ENCODE measurements at regions not wholly inside any gene's neighbourhood (a gene's known extent, or its start where the extent isn't known, plus 50 kb on each side); places are given as distances from the start of the nearest gene placed in this dataset.

- H3K4me1 ChIP-seq (ENCODE audit: control insufficient read depth, insufficient read depth, low read length), result no peaks in the 10 kb centered on the region
- WGBS, 2 experiments, result 89 to 91% methylated on average over 4 to 5 of the region's 5 CpGs
- no peaks in the 10 kb centered on the region for H3K36me3 ChIP-seq (ENCODE audit: control insufficient read depth, insufficient read depth, low read length)
- no peaks in the 10 kb centered on the region for H3K27me3 ChIP-seq (ENCODE audit: control insufficient read depth, insufficient read depth, low read length, poor library complexity, severe bottlenecking)
- H3K9me3 ChIP-seq (ENCODE audit: control insufficient read depth, low read length), result no peaks in the 10 kb centered on the region
- H3K27ac ChIP-seq (ENCODE audit: insufficient read depth, low read depth, low read length, poor library complexity, severe bottlenecking), result no peak overlapping the region
- no peak overlapping the region for H3K4me3 ChIP-seq (ENCODE audit: insufficient read depth, low read depth, low read length)
Measured at GRCh38 chr21:15932726-15933125, 202.9 kb downstream of the USP25 start.

DNA sequence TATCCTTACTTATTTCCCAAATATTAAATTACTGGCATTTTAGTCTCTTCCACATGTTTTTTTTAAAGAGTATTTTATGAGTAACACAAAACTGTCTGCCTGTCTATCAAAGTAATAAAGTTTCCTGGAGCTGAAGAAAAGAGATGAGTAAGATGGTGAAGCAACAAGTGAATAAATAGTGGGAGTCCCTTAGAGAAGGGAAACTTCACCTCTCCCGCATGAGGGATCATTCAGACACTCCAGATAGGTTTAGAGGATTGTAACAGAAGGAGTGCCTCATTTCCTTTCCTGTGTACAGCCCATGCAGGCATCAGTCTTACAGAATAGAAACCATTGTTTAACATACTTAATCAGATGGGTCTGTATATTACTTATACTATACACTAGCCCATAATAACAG is 205.7 kb downstream of the USP25 start:
- Histone ChIP-seq H3K27me3 (ENCODE audit: control insufficient read depth, insufficient read depth, low read length, poor library complexity, severe bottlenecking) (no peaks in the 10 kb centered on the region), H3K36me3 (ENCODE audit: control insufficient read depth, insufficient read depth, low read length) (no peaks in the 10 kb centered on the region), H3K9me3 (ENCODE audit: control insufficient read depth, low read length) (no peaks in the 10 kb centered on the region), H3K4me1 (ENCODE audit: control insufficient read depth, insufficient read depth, low read length) (no peaks in the 10 kb centered on the region), H3K4me3 (ENCODE audit: insufficient read depth, low read depth, low read length) (no peak overlapping the region), H3K27ac (ENCODE audit: insufficient read depth, low read depth, low read length, poor library complexity, severe bottlenecking) (no peak overlapping the region)
- WGBS, 2 experiments, result 96 to 100% methylated on average over 1 of the region's 1 CpG

DNA sequence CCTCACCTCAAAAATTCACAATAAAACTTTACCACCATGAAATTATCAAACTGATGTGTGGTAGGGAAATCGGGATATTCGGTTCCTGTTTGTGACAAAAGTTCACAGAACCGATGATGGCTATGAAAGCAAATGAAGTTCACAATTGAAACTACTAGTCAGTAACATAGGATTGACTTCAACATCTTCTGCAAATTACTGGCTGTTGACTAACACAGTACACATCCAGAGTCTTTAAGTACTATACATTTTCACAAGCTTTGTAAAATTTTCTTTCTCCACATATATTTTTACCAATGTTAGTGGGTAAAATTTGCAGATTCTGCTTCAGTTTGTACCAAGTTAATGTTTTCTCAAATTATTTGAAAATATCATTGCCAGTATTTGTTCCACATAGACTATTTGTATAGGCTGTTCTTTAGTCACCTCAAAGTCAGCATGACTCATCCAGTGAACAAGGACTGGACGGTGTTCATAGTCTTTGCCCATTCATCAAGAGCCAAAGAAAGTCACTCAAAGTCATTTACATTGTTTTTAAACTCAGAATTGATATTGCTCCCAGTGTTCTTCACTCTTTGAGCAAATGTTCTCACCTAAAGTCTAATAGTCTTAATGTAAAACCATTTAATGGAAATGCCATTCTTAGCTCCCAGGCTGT is 213.4 kb downstream of the USP25 start:
- no peaks in the 10 kb centered on the region for H3K36me3 ChIP-seq (ENCODE audit: control insufficient read depth, insufficient read depth, low read length)
- no peak overlapping the region for H3K4me3 ChIP-seq (ENCODE audit: insufficient read depth, low read depth, low read length)
- H3K9me3 ChIP-seq (ENCODE audit: control insufficient read depth, low read length), result no peaks in the 10 kb centered on the region
- 92 to 96% methylated on average over 4 of the region's 4 CpGs for WGBS, 2 experiments
- H3K4me1 ChIP-seq (ENCODE audit: control insufficient read depth, insufficient read depth, low read length), result no peaks in the 10 kb centered on the region
- no peak overlapping the region for H3K27ac ChIP-seq (ENCODE audit: insufficient read depth, low read depth, low read length, poor library complexity, severe bottlenecking)
- H3K27me3 ChIP-seq (ENCODE audit: control insufficient read depth, insufficient read depth, low read length, poor library complexity, severe bottlenecking), result no peaks in the 10 kb centered on the region

DNA sequence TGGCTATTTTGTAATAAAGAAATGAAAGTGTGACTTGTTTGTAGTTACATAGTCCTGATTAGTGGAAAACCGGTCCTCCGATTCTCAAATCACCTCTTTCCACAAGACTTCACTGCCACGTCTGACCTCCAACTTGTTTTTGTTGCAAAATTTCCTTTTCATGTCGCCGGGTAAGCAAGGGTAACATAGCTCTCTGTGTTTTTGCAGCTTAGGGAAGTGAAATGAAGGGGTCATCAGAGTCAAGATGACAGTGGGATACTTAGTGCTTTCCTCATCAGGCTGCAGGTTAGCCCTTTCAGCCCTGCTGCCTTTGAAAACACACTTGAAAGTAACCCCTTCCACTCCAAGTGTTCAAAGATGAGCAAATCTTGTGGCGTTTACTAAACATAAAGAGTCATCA is 217.9 kb downstream of the USP25 start:
- WGBS, 2 experiments, result 72 to 74% methylated on average over 5 to 6 of the region's 6 CpGs
- Histone ChIP-seq H3K36me3 (ENCODE audit: control insufficient read depth, insufficient read depth, low read length) (no peaks in the 10 kb centered on the region), H3K4me1 (ENCODE audit: control insufficient read depth, insufficient read depth, low read length) (no peaks in the 10 kb centered on the region), H3K4me3 (ENCODE audit: insufficient read depth, low read depth, low read length) (no peak overlapping the region), H3K27ac (ENCODE audit: insufficient read depth, low read depth, low read length, poor library complexity, severe bottlenecking) (no peak overlapping the region), H3K9me3 (ENCODE audit: control insufficient read depth, low read length) (no peaks in the 10 kb centered on the region), H3K27me3 (ENCODE audit: control insufficient read depth, insufficient read depth, low read length, poor library complexity, severe bottlenecking) (no peaks in the 10 kb centered on the region)

- Histone ChIP-seq H3K36me3 (ENCODE audit: control insufficient read depth, insufficient read depth, low read length) (no peaks in the 10 kb centered on the region), H3K9me3 (ENCODE audit: control insufficient read depth, low read length) (peaks cover 3% of the 10 kb centered on the region), H3K27ac (ENCODE audit: insufficient read depth, low read depth, low read length, poor library complexity, severe bottlenecking) (no peak overlapping the region), H3K4me3 (ENCODE audit: insufficient read depth, low read depth, low read length) (no peak overlapping the region), H3K27me3 (ENCODE audit: control insufficient read depth, insufficient read depth, low read length, poor library complexity, severe bottlenecking) (no peaks in the 10 kb centered on the region), H3K4me1 (ENCODE audit: control insufficient read depth, insufficient read depth, low read length) (no peaks in the 10 kb centered on the region)
- WGBS, 2 experiments, result 91 to 97% methylated on average over 2 of the region's 2 CpGs
Measured at GRCh38 chr21:15953551-15954116, 223.9 kb downstream of the USP25 start.

DNA sequence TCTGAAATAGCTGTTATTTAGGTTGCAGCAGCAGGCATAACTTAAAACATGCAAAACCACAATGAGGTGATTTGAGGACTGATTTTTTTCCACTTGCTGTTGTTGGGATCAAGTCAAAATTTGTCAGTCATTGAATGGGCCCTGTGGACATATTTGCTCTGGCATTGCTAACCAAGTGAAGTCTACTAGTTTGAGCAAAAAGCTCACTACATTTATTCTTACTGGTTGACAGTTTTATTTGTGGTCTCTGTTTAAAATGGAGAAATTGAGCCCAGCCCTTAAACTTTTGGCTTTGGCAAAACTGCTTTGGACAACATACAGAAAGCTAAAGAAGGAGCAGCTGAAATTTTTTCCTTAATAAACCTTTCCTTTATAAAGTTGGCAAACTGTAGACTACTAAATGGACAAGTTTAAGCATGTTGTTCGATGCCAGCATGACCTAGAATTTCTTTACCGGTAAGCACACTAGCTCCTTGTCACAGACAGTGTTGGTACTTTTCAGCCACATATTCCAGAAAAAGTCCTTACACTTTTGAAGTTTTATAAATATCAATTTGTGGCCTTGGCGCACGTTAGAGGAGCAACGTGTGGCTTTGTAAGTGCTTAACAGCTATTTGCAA is 234.6 kb downstream of the USP25 start:
- Histone ChIP-seq H3K27ac (ENCODE audit: insufficient read depth, low read depth, low read length, poor library complexity, severe bottlenecking) (no peak overlapping the region), H3K9me3 (ENCODE audit: control insufficient read depth, low read length) (no peaks in the 10 kb centered on the region), H3K4me1 (ENCODE audit: control insufficient read depth, insufficient read depth, low read length) (no peaks in the 10 kb centered on the region), H3K27me3 (ENCODE audit: control insufficient read depth, insufficient read depth, low read length, poor library complexity, severe bottlenecking) (no peaks in the 10 kb centered on the region), H3K4me3 (ENCODE audit: insufficient read depth, low read depth, low read length) (no peak overlapping the region), H3K36me3 (ENCODE audit: control insufficient read depth, insufficient read depth, low read length) (no peaks in the 10 kb centered on the region)
- WGBS, 2 experiments, result 95 to 97% methylated on average over 3 to 5 of the region's 5 CpGs

DNA sequence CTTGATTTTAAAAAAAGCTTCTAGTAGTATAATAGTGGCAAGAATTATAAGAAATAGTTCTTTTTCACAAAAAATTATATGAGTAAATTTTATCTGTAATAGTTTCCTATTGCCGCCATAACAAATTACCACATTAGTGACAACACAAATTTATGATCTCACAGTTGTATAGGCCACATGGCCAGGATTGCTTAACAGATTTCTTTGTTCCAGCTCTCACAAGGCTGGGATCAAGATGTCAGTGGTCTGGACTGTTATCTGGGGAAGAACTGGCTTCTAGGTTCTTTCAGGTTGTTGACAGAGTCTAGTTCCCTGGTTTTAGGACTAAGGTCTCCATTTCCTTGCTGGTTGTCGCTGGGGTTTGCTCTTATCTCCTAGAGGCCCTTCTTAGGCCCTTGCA is 236.4 kb downstream of the USP25 start:
- Histone ChIP-seq H3K9me3 (ENCODE audit: control insufficient read depth, low read length) (no peaks in the 10 kb centered on the region), H3K4me3 (ENCODE audit: insufficient read depth, low read depth, low read length) (no peak overlapping the region), H3K27me3 (ENCODE audit: control insufficient read depth, insufficient read depth, low read length, poor library complexity, severe bottlenecking) (no peaks in the 10 kb centered on the region), H3K27ac (ENCODE audit: insufficient read depth, low read depth, low read length, poor library complexity, severe bottlenecking) (no peak overlapping the region), H3K36me3 (ENCODE audit: control insufficient read depth, insufficient read depth, low read length) (no peaks in the 10 kb centered on the region), H3K4me1 (ENCODE audit: control insufficient read depth, insufficient read depth, low read length) (no peaks in the 10 kb centered on the region)
- 97 to 100% methylated on average over 2 of the region's 2 CpGs for WGBS, 2 experiments

DNA sequence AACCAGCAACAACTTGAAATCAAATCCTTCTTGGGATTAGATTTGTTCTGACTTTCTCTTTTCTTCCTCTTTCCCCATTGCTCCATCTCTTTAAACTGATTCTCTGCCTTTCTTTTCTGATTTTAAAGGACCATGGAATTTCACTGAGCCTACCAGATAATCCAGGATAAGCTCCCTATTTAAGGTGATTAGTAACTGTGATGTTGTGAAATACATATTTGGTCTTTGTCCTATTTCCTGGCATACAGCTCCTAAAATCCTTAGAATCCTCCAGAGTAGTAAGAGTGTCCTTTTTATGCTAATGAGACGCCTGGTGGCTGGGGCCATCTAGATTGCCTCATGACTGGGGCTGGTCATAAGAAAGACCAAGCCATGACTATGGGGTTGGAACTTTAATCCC is 236.9 kb downstream of the USP25 start:
- no peaks in the 10 kb centered on the region for H3K4me1 ChIP-seq (ENCODE audit: control insufficient read depth, insufficient read depth, low read length)
- no peaks in the 10 kb centered on the region for H3K9me3 ChIP-seq (ENCODE audit: control insufficient read depth, low read length)
- no peak overlapping the region for H3K27ac ChIP-seq (ENCODE audit: insufficient read depth, low read depth, low read length, poor library complexity, severe bottlenecking)
- no peaks in the 10 kb centered on the region for H3K36me3 ChIP-seq (ENCODE audit: control insufficient read depth, insufficient read depth, low read length)
- no peak overlapping the region for H3K4me3 ChIP-seq (ENCODE audit: insufficient read depth, low read depth, low read length)
- H3K27me3 ChIP-seq (ENCODE audit: control insufficient read depth, insufficient read depth, low read length, poor library complexity, severe bottlenecking), result no peaks in the 10 kb centered on the region
- 95 to 100% methylated on average over 1 of the region's 1 CpG for WGBS, 2 experiments

- H3K4me3 ChIP-seq (ENCODE audit: insufficient read depth, low read depth, low read length), result no peak overlapping the region
- H3K27ac ChIP-seq (ENCODE audit: insufficient read depth, low read depth, low read length, poor library complexity, severe bottlenecking), result no peak overlapping the region
- 93 to 97% methylated on average over 5 of the region's 5 CpGs for WGBS, 2 experiments
- H3K9me3 ChIP-seq (ENCODE audit: control insufficient read depth, low read length), result no peaks in the 10 kb centered on the region
- no peaks in the 10 kb centered on the region for H3K4me1 ChIP-seq (ENCODE audit: control insufficient read depth, insufficient read depth, low read length)
- H3K27me3 ChIP-seq (ENCODE audit: control insufficient read depth, insufficient read depth, low read length, poor library complexity, severe bottlenecking), result no peaks in the 10 kb centered on the region
- no peaks in the 10 kb centered on the region for H3K36me3 ChIP-seq (ENCODE audit: control insufficient read depth, insufficient read depth, low read length)
Measured at GRCh38 chr21:15967661-15968060, 237.9 kb downstream of the USP25 start.

DNA sequence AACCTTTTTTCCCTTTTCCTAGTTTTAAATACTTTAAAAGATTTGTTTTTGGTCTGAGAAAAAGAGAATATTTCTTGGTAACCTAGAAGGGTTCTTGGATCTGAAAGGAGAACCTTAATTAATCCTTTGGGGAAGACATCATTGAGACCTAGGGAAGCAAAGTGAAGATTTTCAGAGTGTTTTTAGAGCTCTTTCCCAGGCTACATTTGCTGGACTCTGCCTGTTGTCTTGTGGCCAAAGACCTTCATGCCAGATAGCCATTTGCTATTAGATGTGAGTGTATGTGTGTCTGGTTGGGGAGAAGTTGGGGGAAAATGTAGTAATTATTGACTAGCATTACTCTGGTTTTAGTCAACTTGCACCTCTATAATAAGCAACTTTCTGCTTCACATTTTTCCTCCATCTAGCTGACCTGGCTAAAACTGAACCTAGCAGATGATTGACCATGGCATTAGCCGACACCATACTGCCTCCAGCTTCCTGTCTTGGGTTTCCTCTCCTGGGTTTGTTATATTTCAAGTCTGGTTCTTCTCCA is 239.1 kb downstream of the USP25 start:
- 90% methylated on average over 1 of the region's 1 CpG for WGBS, 2 experiments
- no peak overlapping the region for H3K27ac ChIP-seq (ENCODE audit: insufficient read depth, low read depth, low read length, poor library complexity, severe bottlenecking)
- no peak overlapping the region for H3K4me3 ChIP-seq (ENCODE audit: insufficient read depth, low read depth, low read length)
- H3K27me3 ChIP-seq (ENCODE audit: control insufficient read depth, insufficient read depth, low read length, poor library complexity, severe bottlenecking), result no peaks in the 10 kb centered on the region
- no peaks in the 10 kb centered on the region for H3K36me3 ChIP-seq (ENCODE audit: control insufficient read depth, insufficient read depth, low read length)
- H3K4me1 ChIP-seq (ENCODE audit: control insufficient read depth, insufficient read depth, low read length), result no peaks in the 10 kb centered on the region
- no peaks in the 10 kb centered on the region for H3K9me3 ChIP-seq (ENCODE audit: control insufficient read depth, low read length)

Data from ectodermal cell (in vitro differentiated cells).